HL-60 (cell line): ENCODE measurements at regions not wholly inside any gene's neighbourhood (a gene's known extent, or its start where the extent isn't known, plus 50 kb on each side); places are given as distances from the start of the nearest gene placed in this dataset.

Experiments used
- CTCF ChIP-seq: IDR thresholded peaks from one replicate; pipeline ENCODE4 v1.5.1; 2011; ENCODE audit warnings: low read length, control low read depth, inconsistent platforms; ENCODE audit not compliant: insufficient read depth
- POLR2AphosphoS5 ChIP-seq: IDR thresholded peaks from 2 replicates; pipeline ENCODE4 v1.6.1; 2012; ENCODE audit warnings: low read depth

- TF ChIP-seq POLR2AphosphoS5 (no peak), CTCF (no peak)
Measured at GRCh38 chr5:175317872-175318271, 126.1 kb downstream of the DRD1 start.
